H1 (cell line): ENCODE measurements at regions not wholly inside any gene's neighbourhood (a gene's known extent, or its start where the extent isn't known, plus 50 kb on each side); places are given as distances from the start of the nearest gene placed in this dataset.

Experiments used
- EP300 ChIP-seq, 2 experiments: IDR thresholded peaks; 1 replicate in 1 of 2; 2 replicates in 1 of 2; pipeline ENCODE4 v1.6.1; 2011 to 2012; ENCODE audit warnings: low read depth in 2 of 2, low read length in 2 of 2, mild to moderate bottlenecking in 2 of 2, borderline replicate concordance in 1 of 2, inconsistent platforms in 1 of 2, moderate library complexity in 1 of 2
- JUN ChIP-seq: IDR thresholded peaks from 2 replicates; pipeline ENCODE4 v1.6.1; 2011; ENCODE audit warnings: low read depth, mild to moderate bottlenecking, improper control_type of control experiment, low read length
- POLR2A ChIP-seq, 2 experiments: IDR thresholded peaks; 1 replicate in 1 of 2; 2 replicates in 1 of 2; pipeline ENCODE4 v1.6.1; 2011; ENCODE audit warnings: low read depth in 2 of 2, low read length in 2 of 2, mild to moderate bottlenecking in 2 of 2; ENCODE audit errors: control extremely low read depth in 1 of 2
- POLR2AphosphoS5 ChIP-seq: IDR thresholded peaks from 2 replicates; pipeline ENCODE4 v1.6.1; 2011; ENCODE audit warnings: low read depth, low read length
- SUZ12 ChIP-seq: fragments of 200-600 bp; sonication (generic); IDR thresholded peaks from 2 replicates; pipeline ENCODE4 v1.6.1; 2012; ENCODE audit warnings: mild to moderate bottlenecking, inconsistent platforms, low read length, moderate library complexity, mixed read lengths
- TF ChIP-seq, protein P1 (sequence below), 3 experiments: IDR thresholded peaks; 1 replicate in 2 of 3; 2 replicates in 1 of 3; pipeline versions ENCODE4 v1.5.1 to v1.6.1; 2011; ENCODE audit warnings: low read length in 3 of 3, mild to moderate bottlenecking in 3 of 3, inconsistent platforms in 2 of 3, low read depth in 1 of 3, moderate library complexity in 1 of 3; ENCODE audit not compliant: insufficient read depth in 1 of 3; ENCODE audit errors: control extremely low read depth in 1 of 3

DNA sequence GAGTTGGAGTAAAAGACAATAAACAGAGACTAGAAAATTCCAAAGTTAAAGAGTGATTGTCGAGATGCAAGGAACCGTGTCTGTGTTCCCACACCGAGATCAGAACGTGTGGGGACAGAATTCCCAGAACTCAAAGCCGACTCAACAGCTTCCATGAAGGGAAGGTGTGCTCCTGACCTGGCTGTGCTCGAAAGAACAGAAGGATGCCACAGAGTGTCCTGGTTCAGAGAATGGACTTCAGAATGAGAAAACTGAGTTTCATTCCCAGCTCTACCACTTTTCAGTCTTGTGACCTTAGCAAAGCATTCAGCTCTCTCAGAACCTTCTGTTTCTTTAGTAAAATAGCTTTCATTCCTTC, 420.0 kb upstream of the SLC30A5 start:
- TF ChIP-seq, protein P1, sequence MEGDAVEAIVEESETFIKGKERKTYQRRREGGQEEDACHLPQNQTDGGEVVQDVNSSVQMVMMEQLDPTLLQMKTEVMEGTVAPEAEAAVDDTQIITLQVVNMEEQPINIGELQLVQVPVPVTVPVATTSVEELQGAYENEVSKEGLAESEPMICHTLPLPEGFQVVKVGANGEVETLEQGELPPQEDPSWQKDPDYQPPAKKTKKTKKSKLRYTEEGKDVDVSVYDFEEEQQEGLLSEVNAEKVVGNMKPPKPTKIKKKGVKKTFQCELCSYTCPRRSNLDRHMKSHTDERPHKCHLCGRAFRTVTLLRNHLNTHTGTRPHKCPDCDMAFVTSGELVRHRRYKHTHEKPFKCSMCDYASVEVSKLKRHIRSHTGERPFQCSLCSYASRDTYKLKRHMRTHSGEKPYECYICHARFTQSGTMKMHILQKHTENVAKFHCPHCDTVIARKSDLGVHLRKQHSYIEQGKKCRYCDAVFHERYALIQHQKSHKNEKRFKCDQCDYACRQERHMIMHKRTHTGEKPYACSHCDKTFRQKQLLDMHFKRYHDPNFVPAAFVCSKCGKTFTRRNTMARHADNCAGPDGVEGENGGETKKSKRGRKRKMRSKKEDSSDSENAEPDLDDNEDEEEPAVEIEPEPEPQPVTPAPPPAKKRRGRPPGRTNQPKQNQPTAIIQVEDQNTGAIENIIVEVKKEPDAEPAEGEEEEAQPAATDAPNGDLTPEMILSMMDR (IDR thresholded peaks at IDR 0.05; ENCODE audit: control extremely low read depth in 1 of 3, insufficient read depth in 1 of 3, low read depth in 1 of 3, low read length in 3 of 3): no peak
- TF ChIP-seq EP300 (IDR thresholded peaks at IDR 0.05; ENCODE audit: borderline replicate concordance in 1 of 2, low read depth in 2 of 2, low read length in 2 of 2) (no peak), POLR2AphosphoS5 (no peak), SUZ12 (no peak), JUN (no peak), POLR2A (IDR thresholded peaks at IDR 0.05; ENCODE audit: control extremely low read depth in 1 of 2, low read depth in 2 of 2, low read length in 2 of 2) (no peak)
